GM19452 (cell line): ENCODE measurements at regions not wholly inside any gene's neighbourhood (a gene's known extent, or its start where the extent isn't known, plus 50 kb on each side); places are given as distances from the start of the nearest gene placed in this dataset.

Source experiments
- ATAC-seq: cut with Tn5 transposase; IDR thresholded peaks from one replicate; pipeline ENCODE4 v1.9.1; 2021; ENCODE audit not compliant: unreplicated experiment

DNA sequence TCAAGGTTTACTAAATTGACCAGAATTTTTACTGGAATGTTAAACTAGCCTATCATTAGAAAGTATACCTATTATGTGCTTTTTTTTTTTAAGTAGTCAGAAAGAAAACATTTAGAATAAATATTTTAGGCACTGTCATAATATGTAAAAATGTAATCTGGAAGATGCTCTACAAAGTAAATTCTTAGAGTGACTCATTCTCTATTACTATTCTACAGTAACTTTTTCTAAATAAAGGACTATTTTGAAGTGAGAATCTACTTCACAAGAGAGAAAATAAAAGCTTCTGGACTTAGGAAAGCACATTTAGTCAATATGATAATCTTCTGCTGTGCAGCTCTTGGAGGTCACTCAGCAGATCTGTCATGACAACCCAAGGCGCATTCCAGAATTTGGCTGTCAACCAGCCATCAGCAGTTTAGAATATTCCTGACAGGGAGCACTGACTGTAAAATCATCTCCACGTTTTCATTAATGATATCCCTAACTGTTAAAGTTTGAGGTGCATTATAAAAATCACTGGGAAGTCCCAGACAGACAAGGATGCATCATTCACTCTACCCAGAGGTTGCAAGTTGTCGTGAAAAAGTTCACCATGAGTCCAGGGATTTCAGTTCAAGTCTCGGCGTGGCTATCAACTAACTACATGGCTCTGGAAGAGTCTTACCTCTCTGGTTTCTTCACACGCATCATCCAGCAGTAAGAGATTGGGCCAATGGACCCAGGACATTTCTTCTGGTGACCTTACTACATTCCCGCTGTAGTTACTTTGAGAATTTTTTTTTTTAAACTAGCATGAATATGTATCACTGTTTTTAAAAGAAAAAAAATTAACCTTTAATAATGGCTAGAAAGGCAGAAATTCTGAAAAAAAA, 374.9 kb downstream of the GJA1 start:
- ATAC-seq: no peak

DNA sequence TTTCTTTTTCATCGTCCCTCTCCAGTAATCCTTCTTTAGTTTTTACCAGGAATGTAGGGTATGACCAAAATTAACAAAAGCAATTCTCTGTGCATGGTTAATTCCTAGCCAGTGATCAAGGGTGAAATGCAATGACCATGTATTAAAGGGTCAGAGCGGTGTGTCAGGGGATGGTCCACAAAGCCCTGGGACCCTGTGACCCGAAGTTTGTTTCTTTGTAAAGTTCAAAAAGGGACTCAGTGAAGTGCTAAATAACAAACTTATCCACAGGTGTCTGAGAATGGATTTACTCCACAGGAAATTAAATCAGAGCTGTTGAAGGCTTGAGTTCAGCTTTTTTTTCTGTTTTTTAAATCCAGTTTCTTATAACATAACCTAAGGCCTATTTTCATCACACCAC, 375.7 kb downstream of the GJA1 start:
- ATAC-seq: no peak

DNA sequence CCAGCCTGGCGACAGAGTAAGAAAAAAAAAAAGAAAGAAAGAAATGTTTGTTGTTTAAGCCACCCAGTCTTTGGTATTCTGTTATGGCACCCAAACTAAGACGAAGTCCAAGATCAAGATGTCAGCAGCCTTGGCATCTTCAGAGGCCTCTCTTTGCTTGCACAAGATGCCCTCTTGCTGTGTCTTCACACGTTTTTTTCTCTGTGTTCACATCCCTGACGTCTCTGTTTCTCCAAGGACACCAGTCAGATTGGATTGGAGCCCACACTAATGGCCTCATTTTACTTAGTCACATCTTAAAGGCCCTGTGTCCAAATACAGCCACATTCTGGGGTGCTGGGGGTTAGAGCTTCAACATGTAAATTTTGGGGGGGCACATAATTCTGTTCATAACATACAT, 380.9 kb downstream of the GJA1 start:
- no peak for ATAC-seq

DNA sequence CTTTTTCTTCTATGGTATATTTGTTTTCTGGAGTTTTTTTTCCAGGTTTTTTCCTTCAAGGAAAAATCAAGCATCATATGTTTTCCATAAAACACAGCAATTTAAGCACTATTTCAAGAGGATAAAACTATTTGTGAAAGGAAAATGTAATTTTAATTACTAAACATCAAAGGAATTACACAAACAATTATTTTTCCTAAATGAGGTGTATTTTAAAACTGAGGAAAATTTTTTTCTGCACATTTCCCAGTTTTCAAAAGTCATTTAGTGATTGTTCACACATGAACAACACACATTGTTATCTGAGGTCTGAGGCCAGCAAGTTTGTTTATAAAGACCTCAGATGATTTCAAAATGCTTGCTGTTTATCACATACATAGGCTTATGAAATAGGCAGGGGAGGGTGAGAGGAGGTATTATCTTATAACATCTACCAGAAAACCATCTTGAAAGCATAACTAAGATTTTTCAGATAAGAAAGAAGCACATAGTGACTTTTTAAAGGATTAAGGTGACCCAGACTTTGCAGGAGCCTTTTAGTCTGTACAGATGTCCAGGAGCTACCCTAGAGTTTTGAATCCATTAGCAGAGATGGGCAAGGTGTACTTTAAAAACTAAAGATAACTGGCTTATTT, 381.6 kb downstream of the GJA1 start:
- ATAC-seq: no peak

DNA sequence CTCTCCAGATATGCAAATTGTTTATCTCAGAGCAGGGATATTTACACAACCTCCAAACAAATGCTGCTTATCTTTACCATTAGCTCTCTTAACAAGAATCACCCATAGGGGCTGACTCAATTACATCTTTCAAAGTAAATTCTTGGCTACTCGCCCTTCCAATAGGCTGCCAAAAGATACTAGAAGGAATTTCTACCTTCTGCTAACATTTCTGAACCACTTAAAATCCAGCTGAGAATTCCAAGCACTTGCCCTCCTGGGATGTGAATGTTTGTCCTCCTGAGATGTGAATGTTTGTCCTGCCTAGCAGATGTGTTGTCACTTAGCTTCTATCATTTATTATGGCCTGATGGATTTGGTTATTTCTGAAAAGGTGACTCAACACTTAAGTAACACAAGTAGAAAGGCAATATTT, 388.0 kb downstream of the GJA1 start:
- no peak for ATAC-seq

DNA sequence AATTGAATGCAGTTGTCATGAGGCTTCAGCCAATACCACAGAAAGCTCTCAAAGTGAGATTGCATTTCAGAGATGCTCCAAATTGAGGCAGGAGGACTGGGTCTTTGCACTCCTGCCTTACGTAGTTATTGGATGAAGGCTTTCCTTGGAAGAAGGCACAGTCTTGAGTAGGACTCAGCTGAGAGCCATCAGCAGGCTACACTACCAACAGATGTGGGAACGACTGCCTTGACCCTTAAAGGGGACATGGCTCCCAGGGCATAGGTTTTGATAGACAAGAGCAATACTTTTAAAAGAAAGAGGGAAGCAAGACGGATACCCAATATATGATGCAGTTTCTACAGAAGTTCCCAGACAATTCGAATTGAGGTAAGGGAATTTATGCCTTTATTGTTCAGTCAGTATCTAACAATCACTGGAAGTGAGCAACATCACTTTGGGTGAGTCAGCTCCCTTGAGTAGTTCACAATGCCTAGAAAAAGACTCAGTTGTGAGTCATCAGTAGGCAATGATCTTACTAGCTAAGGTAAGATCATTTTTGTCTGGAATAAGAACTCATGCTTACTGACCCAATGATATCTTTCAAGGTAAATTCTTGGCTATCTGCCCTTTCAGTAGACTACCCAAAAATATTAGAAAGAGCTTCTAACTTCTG, 390.8 kb downstream of the GJA1 start:
- no peak for ATAC-seq

DNA sequence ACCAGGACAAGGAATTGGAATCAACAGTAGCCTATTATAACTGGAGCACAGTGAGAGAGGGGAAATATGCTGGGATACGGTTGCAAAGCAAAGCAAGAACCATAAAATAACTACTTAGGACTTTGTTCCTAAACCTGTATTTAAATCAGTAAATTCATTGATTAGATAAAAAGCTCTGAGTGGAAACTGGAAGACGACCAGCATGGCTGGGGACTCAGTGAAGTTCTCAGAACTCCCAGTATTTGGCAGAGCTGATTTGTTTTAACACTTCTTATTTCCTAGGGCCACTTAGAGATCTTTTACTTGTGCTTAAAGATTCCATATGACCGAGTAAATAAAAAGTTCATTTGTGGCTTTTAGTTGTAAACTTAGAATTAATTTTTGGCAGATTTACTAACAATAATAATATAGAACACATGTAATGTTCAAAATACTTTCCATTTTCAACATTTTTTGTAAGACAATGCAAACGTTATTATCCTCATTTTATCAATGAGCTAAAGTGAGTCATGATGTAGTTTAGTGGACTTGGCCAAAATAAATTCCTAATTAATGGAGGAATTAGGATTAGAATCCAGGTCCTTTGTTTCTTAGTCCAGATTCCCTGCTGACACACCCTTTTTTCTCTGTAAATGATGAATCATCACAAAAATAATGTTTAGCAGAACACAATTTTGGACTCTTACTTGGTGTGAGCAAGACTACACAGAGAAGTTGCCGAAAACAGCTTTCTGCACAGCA, 392.9 kb downstream of the GJA1 start:
- no peak for ATAC-seq

DNA sequence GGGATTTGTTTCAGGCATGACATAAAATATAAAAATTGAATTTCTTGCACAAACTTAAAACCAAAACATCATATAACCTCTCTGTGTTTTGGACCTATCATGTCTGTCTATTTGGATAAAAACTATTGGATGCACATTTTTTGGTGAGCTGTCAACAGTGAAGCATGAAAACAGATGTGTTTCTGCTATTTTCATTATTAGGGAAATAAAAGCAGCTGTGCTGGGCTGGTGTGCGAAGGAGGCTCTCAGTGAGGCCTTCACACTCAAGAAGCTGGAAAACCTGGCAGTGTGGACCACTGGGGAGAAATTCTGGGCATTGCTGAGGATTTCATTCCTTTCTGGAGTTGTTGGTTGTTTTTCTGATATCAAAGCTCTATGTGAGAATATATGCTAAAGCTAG, 395.3 kb downstream of the GJA1 start:
- no peak for ATAC-seq

DNA sequence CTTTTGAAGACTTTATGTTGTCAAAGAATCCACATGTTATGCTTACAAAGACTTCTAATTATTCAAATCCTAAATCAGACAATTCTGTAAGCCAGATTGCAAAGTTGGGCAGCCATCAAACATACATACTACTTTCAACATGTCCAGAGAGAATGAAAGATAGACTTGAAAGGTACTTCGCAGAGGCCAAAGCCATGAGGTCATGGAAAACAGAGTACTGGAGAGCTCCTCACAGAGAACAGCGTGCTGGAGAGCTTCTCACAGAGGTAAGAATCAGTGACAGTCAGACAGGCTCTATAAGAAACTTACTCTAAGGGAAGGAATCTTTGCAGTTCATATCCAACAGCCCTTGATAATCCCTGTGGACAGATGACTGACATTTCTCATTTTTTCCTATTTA, 400.2 kb downstream of the GJA1 start:
- no peak for ATAC-seq

DNA sequence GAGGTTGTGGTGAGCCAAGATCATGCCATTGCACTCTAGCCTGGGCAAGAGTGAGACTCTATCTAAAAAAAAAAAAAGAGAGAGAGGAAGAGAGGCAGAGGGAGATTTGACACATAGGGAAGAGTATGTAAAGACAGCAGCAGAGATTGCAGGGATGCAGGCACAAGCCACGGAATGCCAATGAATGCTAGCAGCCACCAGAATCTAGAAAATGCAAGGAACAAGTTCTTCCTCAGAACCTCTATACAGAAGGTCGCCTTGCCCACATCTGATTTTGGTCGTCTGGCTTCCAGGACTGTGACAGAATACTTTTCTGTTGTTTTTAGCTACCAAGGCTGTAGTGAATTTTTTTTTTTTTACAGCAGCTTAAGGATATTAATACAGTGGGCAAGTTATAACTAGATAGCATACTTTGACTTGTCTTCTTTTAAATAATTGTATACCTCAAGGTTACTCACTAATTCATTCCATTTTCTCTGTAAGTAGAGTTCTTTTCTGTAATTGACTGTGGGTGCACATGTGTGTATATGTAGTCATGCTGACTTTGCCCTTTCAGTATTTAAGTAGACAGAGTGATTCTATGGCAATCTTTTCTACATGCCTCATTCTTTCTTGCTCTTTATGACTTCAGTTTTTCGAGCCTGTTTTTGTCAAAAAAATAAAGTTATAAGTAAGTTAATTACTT, 402.2 kb downstream of the GJA1 start:
- ATAC-seq: no peak

DNA sequence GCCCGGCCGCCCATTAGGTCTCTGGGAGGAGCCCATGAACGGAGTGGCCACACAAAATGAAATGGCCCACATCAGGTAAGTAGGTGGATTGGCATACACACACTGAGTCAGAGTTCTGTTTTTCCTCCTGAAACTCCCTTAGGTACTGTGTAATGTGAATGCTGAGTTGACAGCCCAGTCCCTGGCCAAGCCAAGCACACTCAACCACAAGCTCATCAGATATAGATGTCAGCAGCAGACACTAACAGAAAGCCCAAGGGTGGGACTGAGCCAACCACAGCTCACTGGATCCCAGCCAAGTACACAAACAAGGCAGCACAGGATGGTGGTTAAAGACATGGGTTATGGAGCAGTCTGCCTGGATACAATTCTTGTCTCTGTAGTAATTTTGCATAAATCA, 403.4 kb downstream of the GJA1 start:
- ATAC-seq: no peak

DNA sequence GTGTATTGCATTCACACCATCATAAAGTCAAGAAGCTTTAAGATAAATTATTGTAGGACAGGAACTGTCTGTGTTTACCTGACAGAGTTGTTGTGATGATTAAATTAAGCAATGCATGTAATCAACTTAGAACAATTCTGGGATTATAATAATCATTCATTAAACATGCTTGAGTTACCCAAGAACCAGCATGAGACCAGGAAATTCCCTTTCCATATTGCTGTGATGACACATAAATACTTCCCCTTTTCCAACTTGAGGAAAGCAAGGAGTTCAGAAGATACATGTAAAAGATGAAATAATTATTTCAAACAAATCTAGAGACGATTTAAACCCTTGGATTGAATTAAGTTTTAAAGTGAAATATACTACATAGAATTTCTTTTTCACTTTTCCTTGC, 404.4 kb downstream of the GJA1 start:
- ATAC-seq: no peak

DNA sequence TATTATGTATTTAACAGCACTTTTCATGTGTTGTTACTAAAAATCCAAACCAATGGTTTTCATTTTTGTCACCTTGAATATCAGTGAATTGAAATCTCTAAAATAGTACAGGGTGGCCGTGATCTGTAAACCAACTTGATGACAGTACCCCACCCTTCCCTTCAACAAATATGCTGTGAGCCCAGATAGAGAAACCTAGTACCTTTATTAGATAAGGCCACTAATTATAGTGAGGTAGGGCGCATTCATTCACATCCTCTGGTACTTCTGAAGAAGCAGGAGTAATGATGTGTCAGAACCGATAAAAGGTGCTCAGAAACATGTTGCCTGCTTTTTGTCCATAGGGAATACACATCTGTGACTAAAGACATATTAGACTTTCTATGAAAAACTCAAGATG, 409.5 kb downstream of the GJA1 start:
- no peak for ATAC-seq

DNA sequence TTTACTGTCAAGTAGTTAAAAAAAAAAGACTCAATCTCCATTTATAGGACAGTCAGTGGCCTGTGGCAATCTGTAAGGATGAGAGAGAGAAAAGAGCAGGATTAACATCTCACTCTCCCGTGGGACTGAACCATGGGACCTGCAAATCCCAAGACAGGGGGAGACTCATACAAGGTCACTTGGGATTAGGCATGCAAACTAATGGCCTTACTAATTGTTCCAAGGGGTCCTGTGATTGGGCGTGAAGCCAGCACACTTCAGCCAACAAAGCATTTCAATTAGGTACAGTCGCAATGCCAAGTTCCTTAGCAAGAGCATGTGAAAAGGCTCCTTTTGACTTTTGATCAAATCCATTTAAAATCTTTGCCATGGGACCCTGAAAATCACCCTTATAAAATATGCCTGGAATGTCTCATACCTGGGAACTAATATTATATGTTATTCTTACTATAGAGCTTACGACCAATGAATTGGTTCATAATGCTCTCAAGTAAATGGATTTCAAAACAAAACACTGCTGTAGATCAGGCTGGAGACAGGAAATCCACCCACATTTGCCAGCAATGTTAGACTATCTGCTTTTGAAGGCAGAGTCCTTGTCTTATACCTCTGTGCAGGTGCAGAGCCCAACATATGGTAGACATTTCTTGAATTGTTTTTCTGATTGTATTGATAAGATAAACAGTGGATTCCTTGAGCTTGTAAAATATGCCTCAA, 412.5 kb downstream of the GJA1 start:
- no peak for ATAC-seq

DNA sequence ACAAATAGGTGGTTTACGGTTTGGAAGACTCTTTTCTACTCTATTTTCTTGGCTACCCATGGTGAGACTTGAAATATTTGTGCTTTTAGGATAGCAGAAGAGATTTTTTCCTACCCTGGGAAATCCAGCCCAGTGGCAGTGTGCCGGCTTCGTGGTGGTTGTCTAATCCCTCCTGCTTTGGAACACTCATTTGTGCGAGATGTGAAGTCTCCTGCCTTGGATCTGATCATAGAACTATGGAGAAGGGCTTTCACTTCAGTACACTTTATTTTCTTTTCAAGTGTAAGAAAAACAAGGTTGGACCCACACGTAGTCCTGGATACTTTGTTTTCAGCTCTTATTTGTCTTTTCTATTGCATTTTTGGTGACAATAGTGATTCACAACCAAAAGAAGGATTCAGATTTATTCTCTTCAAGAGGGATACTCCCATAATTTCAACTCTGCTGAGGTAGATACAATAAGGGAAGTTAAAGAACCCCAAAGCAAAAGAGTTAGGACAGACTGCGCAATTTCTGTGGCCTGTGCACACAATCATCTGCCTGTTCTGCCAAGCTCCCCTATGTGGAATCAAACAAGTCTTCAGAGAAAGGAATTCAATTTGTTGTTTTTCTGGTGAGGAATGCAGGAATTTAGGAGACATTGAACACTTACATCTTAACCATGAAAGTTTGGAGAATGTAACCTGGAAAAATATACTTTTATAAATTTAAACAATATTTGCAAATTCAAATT, 413.2 kb downstream of the GJA1 start:
- no peak for ATAC-seq

DNA sequence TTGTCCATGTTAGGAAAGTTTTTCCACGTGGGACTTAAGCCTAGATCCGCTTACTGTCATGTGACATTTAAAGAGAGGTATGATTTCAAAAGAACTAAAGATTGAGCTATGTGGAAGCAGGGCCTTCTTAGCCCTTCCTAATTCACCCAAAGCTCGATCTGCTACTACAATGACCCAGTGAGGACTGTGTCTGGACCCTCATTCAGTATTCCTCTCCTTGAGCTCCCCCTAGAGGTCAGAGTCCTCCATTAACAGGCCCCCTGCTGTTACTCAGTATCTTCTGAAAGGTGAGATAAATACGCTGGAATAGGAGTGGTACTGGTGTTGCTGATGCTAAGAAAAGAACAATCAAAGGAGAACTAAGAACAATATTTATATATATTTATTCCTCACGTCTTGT, 414.0 kb downstream of the GJA1 start:
- ATAC-seq: no peak

DNA sequence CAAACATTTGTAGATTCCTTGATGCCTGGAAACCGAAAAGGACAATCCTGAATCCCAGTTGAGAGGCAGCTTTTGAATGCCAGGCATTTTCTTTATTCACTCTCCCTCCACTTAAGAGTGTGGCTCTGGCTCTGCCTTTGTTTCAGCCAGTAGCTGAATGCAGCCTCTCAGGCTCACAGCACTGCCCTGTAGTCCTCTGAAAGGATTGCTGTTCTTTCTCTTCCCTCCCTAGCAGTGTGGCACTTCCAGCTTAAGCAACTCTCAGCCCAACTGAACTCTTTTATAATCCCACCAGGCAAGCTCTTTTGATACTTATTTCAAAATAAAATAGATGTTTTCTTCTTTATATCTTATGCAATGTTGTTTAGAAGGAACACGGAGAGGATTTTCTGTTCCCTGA, 415.6 kb downstream of the GJA1 start:
- ATAC-seq: no peak

DNA sequence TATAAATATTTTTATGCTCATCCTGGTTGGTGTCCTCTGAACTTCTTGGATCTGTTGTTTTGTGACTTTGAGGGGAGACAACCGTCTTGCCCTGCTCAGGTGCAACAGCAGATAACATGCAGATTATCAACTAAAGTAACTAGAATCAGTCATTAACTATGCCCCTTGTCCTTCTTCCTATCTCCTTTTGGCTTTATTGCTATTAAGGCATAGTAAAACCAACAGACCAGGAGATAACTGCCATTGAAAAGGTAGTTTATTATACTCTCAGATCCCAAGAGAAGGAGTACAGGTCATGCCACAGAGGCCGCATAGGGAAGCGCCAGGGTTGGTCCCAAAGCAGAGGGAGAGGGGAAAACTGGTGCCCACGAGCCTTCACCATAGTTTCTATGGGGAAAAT, 418.2 kb downstream of the GJA1 start:
- no peak for ATAC-seq

DNA sequence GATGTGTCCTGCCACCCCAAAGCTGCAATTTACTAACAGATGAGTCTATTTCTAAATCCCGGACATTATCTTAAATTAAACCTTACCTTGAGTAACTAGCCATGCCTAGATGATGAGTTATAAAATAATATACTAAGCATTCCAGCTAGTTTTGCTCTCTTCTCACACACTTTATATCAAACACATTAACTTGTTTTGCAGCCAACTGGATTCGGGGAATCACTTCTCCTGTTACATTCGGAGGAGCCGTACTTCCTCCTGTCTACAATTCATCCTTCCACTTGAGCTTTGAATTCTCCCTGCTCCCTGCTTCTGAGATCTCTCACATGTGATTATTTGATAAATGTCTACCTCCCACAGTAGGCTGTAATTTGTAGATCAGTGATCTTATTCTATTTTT, 420.1 kb downstream of the GJA1 start:
- ATAC-seq: no peak

DNA sequence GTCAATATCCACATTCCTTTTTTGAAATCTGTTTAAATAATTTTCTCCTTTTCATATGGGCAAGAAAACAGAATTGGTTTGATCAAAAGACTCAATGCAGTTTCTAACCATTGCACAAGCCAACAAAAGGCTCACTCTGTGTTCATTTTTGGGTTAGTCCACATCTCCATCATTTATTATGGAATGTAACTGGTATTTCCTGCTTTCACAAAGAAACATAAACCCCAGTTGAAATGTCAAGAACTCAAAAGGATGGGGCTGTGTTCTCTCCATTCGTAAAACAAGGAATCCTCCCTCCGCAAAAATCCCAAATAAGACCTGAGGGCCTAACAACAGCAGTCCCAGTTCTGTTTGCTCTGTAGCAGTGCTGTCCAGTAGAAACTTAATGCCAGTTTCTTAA, 420.9 kb downstream of the GJA1 start:
- ATAC-seq: no peak
